Hematopoietic multipotent progenitor cell (in vitro differentiated cells): ENCODE measurements at regions not wholly inside any gene's neighbourhood (a gene's known extent, or its start where the extent isn't known, plus 50 kb on each side); places are given as distances from the start of the nearest gene placed in this dataset.

Source experiments
- DNase-seq, 3 donors: peaks; one replicate each; pipeline ENCODE4 v3.0.0-alpha.2; 2011 to 2015; ENCODE audit warnings: low read depth in 2 of 3, low spot score in 2 of 3

DNA sequence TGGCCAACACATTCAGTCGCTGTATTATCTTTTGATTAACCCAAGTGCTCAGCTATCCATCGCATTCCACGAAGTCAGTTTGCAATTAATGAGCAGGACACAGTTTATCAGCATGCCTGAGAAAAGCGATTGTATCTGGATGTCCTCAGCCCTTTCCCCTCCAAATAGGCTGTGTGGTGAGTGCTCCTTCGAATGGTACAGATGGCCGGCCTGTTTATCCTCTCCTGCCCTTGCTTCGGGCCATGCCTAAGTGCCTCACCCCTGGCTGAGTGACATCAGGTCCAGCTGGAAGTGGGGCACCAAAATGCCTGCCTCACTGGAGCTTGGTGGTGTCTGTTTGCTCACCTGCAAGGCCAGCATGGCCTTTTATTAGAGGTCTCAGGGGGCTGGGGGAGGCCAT lies 317.3 kb downstream of the GADD45G start:
- DNase-seq, result no peak

GRCh38 chr9:89923174-89923573 lies 318.4 kb downstream of the GADD45G start:
- DNase-seq, result no peak

- DNase-seq, result peak in 2 of 3 donors; percentile 14 to 46
Observed at GRCh38 chr9:89923961-89924504, 319.2 kb downstream of the GADD45G start.

DNA sequence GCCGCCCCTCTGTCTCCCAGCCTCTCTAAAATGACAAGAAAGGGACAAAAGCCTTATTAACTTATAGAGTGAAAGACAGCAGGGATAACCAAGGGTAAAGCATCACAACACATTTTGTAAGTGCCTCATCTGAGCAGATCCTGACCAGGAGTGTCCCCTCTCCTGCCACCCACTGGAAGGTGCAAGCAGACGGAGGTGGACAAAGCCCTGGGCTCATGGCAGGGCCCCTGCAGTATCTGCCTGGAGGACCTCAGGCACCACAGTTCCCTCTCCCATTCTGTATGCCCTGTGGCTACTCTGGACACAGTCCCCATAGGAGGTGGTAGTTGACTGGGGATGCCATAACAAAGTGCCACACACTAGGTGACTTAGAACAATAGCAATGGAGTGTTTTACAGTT lies 319.8 kb downstream of the GADD45G start:
- no peak for DNase-seq

GRCh38 chr9:89926167-89926566 lies 321.4 kb downstream of the GADD45G start:
- DNase-seq, result no peak

GRCh38 chr9:89926691-89927220 lies 321.9 kb downstream of the GADD45G start:
- DNase-seq, result no peak

- no peak for DNase-seq
Observed at GRCh38 chr9:89928106-89928505, 323.3 kb downstream of the GADD45G start.

DNA sequence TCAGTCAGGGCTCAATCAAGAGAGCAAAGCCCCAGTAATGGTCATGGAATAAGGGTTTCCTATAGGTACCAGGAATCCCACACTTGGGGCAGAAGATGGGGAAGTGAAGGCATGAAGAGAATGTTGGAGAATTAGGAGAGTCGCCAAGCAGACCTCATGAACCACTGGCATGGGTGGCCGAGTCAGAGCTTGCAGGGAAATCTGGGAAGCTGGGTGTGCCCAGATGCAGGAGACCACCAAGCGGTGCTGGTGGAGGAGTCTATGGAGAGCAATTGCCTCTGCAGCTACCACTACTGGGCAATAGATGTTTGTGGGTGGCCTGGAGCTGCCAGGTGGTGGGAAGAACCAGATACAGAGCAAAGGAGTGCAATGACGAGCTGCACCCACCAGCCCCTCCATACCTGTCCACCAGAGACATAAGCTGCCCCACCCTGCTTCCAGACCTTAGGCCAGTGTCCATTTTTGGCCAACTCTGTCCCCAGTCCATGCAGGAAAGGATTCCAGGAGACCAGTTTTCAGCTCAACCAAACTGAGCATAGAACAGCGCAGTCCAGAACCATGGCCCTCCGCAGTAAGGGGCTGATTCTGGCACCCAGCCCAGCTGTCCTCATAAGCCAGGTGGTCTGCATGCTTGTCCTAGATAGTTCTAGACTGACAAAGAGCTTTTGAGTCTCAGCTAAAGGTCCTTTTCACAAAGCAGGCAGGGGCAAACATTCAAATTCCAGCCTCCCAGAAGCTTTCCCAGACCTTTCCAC lies 323.9 kb downstream of the GADD45G start:
- no peak for DNase-seq

- DNase-seq, result no peak
Observed at GRCh38 chr9:89929315-89929672, 324.5 kb downstream of the GADD45G start.

DNA sequence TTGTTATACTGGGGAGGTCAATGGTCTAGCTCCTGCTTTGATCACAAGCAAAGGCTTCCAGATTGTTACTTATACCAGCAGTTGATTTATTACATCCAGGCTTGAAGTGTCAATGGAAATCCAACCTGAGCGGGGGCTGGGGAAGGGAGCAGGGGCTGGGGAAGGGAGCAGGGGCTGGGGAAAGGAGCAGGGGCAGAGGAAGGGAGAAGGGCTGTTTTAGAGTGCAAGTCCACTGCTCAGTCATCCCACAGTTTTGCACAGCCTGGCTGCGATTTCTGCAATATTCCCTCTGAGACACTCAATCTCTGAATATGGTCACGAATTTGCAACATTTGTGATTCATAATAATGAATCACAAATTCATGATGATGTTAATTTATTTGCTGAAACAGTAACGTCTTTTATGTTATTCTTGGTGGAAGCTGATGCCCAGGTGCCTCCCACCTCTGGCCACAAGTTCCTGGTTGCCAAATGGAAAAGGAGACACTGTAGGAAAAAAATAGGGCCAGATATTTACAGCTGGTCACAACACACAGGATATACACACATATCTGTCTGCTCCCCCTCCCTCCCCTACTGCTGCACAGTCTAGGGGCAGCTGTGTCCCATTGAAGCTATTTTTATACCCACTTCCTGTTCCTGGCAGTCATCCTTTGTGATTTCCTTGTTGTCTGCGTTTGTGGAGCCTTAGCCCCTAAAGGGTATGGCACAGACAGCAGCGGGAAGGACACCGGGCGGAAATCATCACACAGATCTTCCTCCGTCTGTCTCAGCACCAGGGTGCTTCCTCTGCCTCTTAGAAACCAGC lies 325.1 kb downstream of the GADD45G start:
- peak in 1 of 3 donors; percentile 18 for DNase-seq

GRCh38 chr9:89933578-89933977 lies 328.8 kb downstream of the GADD45G start:
- DNase-seq, result no peak

- DNase-seq, result no peak
Observed at GRCh38 chr9:89935115-89935514, 330.3 kb downstream of the GADD45G start.

DNA sequence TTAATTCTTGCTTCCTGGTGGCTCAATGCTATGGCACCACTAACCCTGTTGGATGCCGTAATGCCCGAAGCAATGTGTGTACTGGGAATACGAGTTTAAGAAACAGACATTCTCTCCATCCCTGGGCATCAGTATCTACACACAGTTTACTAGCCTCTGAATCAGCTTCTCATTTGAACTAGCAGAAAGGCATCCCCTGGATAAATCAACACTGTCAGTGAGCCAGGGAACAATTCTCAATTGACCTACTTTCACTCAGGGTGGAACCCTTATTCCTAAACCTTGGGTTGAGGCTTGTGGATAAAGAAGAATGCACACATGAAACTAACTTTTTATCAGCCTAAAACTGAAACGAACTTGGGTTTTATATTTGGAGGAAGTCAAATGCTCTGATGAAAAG lies 331.0 kb downstream of the GADD45G start:
- DNase-seq, result no peak

GRCh38 chr9:89937051-89937450 lies 332.2 kb downstream of the GADD45G start:
- DNase-seq, result no peak

- DNase-seq, result peak in 2 of 3 donors; percentile 6 to 39
Observed at GRCh38 chr9:89939181-89939580, 334.4 kb downstream of the GADD45G start.

GRCh38 chr9:89939626-89940292 lies 334.9 kb downstream of the GADD45G start:
- peak in 1 of 3 donors; percentile 15 for DNase-seq

- DNase-seq, result no peak
Observed at GRCh38 chr9:89940625-89941024, 335.8 kb downstream of the GADD45G start.

DNA sequence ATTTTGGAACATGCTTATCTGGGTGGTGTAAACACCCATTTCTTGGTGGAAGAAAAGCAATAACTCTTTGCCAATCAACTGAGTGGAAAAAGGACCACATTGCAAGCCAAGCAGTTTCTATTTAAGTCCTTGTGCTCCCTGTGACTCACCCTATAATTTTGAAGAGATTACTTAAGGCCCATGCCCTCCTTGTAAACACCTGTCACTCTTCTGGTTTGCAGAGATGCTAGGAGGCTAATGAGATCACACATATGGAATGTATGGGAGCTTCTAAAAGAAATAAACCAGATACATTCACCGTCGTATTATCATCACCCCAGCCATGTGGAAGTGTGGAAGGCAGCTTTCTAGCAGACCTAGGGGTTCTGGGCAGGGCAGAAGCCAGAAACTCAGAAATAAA lies 337.1 kb downstream of the GADD45G start:
- DNase-seq, result no peak

GRCh38 chr9:89942643-89943042 lies 337.8 kb downstream of the GADD45G start:
- no peak for DNase-seq

DNA sequence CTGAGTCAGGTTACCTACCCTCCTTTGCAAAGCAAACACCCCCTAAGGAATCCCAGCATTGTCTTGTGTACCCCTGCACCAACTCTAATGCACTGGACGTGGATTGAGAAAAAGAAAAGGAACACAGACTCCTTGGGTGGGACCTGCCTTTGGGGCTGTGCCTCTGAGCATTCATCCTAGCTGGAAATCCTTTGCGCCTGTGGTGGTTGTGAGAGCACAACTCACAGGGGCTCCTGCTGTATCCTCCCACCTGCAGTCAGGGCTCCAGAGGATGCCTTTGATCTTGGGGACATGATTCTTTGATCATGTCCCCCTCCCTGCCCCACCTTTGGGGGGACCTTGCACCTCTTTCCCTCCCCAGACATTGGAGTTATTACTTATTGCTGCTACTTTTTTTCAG lies 338.5 kb downstream of the GADD45G start:
- DNase-seq, result no peak

GRCh38 chr9:89943728-89944127 lies 338.9 kb downstream of the GADD45G start:
- DNase-seq, result no peak
